ENCODE measurements at regions not wholly inside any gene's neighbourhood (a gene's known extent, or its start where the extent isn't known, plus 50 kb on each side); places are given as distances from the start of the nearest gene placed in this dataset.

DNA sequence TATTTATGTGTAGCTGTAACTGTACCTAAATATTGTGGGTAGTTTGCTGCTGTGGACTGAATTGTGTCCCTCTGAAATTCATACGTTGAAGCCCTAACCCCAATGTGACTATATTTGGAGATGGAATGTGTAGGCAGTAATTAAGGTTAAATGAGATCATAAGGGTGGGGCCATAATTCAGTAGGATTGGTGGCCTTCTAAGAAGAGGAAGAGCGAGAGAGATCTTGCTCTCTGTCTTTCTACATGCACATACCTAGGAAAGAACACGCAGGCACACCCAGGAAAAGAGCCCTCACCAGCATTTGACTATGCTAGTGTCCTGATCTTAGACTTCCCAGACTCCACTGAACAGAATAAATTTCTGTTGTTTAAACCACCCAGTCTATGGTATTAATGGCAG is 67.6 kb upstream of the CFAP20DC start:
- no peak for DNase-seq

DNA sequence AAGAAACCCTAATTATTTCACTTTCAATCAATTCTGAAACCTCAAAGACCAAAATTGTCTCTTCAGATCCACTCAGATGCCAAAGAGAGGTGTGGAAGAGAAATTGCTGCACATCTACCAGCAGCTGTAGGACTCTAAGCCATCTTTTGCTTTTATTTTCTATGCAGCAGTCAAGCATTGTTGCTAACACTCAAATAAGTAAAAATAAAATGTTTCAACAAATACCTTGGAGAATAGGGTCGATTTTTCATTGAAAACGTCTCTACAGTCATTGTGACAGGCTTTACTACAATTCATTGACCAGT is 66.4 kb upstream of the CFAP20DC start:
- DNase-seq, result no peak

DNA sequence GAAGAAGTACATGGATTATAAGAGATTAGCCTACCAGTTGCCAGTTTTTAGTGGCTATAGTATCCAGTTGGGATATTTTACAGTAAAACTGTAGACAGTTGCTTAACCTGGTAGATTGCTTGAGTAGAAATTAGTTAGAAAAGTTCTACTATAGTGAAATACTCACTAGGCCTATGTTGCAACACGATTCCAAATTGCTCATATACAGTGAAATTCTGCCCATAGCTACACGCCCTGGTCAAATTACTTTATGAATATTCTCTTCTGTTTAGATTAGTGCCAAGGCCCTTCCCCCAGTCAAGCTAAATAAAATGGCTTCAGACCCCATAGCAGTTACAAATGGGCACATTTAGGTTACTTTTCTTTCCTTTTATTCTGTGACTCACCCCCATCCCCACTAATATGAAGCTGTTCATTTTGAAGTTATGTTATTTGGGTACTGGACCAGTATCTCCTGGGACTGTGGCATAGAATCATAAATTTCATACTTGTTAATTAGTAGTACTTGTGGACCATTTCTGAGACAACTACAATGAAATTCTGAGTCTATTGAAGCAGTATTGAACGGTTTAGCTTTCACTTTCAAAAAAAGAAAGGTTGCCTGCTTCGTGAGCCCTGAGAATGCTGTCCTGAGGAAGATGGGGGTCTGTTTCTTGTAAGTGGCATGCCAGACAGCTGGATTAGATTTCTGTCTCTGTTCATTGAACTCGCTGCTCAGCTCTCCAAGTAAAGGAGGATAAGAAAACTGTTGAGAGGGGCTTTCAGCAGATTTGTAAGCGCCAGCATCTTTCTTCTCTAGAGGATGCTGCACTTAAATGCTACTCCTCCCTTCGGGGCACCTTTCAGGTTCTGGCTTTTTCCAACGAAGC is 65.8 kb upstream of the CFAP20DC start:
- no peak for DNase-seq

DNA sequence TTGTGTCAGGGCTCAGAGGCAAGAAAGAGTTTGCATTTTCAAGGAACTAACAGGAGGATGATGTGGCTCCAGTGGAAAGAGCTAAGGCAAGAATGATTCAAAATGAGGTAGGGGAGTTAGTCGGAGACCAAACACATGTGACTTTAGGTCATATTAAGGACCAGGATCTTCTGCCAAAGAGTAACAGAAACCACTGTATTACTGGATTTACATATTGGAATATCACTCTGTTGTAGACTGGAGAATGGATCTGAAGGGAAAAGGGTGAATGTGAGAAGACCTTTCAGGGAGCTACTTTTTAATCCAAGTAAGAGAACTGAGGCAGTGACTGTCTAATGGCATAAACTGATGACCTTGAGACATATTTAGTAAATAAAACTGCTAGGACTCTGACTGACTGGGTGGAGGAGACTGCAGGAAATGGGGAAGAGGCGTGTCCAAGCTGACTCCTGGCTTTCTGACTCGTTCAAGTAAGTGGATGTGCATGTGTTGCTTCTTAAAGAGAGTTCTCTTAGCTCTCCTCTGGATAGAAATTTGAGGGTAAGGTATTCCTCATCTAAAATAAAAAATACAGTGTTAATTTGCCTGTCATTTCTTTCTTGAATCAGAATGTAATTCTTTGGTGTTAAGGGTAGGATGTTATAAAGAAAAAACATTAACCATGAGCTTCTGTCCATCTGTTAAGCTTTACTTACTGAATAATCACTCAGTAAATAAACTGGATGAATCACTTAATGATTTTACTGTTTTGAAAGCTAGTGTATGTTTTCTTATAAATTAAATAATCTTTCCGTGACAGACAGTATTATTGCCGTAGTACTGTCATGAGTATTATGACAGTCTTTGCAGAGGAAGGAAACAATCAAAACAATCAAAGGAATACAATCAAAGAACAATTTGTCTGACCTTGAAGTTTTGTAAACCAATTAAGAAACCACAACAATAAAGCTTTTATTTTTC is 58.3 kb upstream of the CFAP20DC start:
- DNase-seq, result peak; percentile 31

DNA sequence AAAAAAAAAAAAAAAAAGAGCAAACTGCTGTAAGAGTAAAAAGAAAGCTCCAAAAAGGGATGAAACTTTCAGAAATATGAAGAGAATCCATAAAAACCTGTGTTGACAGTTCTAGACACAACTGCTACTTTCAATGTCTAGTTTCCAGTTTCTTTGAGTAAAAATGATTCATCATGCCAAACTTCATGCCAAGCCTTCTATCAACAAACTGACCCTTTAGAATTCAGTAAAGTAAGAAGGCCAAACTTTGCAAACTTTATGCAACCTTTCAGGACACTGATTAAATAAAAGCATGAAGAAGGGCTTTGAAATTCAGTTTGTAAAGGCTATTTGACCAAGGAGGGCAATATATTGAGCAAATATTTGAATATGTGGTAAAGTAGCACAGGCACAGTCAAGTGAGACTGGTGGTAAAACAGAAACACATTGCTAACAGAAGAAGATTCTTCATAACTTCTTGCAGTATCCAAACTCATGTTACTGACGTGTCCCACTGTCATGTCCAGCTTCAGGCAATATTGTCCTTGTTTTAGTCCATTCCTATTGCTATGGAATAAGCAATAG is 56.3 kb upstream of the CFAP20DC start:
- DNase-seq, result no peak

DNA sequence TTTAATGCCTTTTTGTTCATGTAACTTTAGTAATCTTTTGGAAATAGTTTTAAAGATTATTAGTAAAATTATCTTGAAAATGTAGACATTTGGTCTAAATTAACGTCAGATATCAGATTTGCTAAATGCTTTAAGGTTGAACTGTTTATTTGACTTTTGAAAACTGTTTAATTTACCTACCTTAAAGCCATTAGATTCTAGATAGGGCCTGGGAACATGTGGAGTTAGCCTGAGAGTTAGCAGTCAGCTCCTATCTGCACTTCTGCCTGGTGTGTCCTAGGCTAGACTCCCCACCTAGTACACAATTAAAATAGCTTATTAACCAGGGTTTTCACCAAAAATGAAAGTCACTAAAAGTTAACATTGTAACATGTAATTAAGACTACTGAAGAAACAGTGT is 53.7 kb upstream of the CFAP20DC start:
- DNase-seq, result no peak

DNA sequence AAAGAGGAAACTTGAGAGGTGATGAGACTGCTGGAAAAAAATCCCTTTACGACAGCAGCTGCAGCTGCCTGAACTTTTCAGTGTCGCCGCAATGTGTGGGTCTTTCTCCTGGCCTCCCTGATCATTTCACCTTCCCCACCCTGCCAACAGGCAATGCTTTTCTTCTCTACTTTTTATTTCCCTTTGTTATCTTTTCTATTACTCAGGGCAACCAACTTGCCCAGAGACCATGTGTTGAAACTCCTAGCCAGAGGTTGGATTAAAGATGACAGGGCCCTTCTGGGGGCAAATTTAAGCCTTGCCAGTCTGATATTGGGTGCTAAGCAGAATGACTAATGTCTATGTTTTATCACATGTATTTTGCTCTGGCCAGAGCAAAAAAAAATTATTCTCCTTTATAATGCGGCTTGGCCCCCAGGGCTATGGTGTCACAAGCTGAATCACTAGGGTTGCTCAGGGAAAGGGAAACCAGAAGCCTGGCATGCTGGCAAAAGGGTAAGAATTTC is 51.5 kb upstream of the CFAP20DC start:
- DNase-seq, result peak; percentile 78
